ENCODE measurements at regions not wholly inside any gene's neighbourhood (a gene's known extent, or its start where the extent isn't known, plus 50 kb on each side); places are given as distances from the start of the nearest gene placed in this dataset.

DNA sequence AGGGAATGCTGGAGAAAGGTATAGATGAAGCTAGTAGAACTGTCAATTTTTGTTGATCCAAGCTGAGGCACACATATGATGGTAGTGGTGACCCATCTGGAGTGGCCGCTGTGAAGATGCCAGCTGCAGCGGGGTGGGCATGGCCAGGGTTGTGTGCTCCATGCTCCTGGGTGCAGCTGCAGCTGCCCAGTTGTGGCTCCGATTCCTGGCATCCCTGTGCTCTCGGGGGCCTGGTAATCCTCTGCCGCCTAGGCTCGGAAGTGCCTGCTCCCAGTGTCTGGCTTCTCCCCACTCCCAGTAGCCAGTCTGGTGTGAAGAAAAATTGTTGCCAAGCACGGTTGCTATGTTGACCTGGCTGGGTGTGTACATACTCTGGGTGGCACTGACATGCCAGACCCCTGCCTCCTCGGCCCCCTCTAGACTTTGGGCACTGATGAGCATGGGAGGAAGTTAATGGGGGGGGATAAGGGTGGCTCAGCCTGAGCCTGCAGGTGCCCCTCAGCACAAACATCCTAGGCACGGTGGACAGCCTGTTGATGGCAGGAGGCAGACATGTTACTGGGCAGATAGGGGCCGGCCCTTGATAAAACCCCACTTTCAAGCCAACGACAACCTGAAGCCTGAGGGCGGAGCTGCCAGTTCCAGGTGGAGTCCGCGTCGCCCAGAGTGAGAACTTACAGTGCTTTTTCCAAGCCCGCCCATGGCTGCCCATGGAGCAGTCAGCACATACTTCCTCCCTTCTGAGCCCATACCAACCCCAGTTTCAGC, 1400.7 kb downstream of the PCDH9 start:
- no peak overlapping the region for H2BK15ac ChIP-seq (ENCODE audit: low read depth, low read length)
- H3K36me3 ChIP-seq (ENCODE audit: control insufficient read depth, insufficient read depth, low read length) = no peaks in the 10 kb centered on the region
- H4K5ac ChIP-seq (ENCODE audit: low read depth, low read length) = no peak overlapping the region
- no peak for TF ChIP-seq RAD21 (IDR thresholded peaks at IDR 0.05; ENCODE audit: low read length)
- no peak for TF ChIP-seq POLR2A (IDR thresholded peaks at IDR 0.05; ENCODE audit: low read depth, low read length)
- no peak for TF ChIP-seq CEBPB (IDR thresholded peaks at IDR 0.05; ENCODE audit: low read depth, low read length)
- TF ChIP-seq CHD1 (IDR thresholded peaks at IDR 0.05; ENCODE audit: low read depth, low read length) = no peak
- TF ChIP-seq MXI1 (IDR thresholded peaks at IDR 0.05; ENCODE audit: borderline replicate concordance, low read depth, low read length) = no peak
- TF ChIP-seq SMC3 (IDR thresholded peaks at IDR 0.05; ENCODE audit: low read depth, low read length) = no peak
- no peak for TF ChIP-seq MAZ (IDR thresholded peaks at IDR 0.05; ENCODE audit: borderline replicate concordance, low read depth, low read length)
- no peak for TF ChIP-seq USF2 (IDR thresholded peaks at IDR 0.05; ENCODE audit: low read depth, low read length)
- TF ChIP-seq MAFK (IDR thresholded peaks at IDR 0.05; ENCODE audit: low read depth, low read length) = no peak
- no peak for TF ChIP-seq RFX5 (IDR thresholded peaks at IDR 0.05; ENCODE audit: low read depth, low read length)
- no peak for TF ChIP-seq BHLHE40 (IDR thresholded peaks at IDR 0.05; ENCODE audit: low read depth, low read length)
- TF ChIP-seq, protein P1, sequence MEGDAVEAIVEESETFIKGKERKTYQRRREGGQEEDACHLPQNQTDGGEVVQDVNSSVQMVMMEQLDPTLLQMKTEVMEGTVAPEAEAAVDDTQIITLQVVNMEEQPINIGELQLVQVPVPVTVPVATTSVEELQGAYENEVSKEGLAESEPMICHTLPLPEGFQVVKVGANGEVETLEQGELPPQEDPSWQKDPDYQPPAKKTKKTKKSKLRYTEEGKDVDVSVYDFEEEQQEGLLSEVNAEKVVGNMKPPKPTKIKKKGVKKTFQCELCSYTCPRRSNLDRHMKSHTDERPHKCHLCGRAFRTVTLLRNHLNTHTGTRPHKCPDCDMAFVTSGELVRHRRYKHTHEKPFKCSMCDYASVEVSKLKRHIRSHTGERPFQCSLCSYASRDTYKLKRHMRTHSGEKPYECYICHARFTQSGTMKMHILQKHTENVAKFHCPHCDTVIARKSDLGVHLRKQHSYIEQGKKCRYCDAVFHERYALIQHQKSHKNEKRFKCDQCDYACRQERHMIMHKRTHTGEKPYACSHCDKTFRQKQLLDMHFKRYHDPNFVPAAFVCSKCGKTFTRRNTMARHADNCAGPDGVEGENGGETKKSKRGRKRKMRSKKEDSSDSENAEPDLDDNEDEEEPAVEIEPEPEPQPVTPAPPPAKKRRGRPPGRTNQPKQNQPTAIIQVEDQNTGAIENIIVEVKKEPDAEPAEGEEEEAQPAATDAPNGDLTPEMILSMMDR (conservative IDR thresholded peaks at IDR 0.05; ENCODE audit: low read depth, low read length) = no peak
- no peak for TF ChIP-seq NFE2L2 (IDR thresholded peaks at IDR 0.05; ENCODE audit: low read depth, low read length)
- TF ChIP-seq RCOR1 (IDR thresholded peaks at IDR 0.05; ENCODE audit: insufficient replicate concordance, low read length) = no peak
- in situ Hi-C loops (cut with MboI; ENCODE audit: low sequenced_read_pairs) = no loop called here
- no peak overlapping the region for H3K9ac ChIP-seq (ENCODE audit: low read depth, low read length)
- no peak overlapping the region for H3K14ac ChIP-seq (replicated peaks; ENCODE audit: low read depth, low read length)
- DNase-seq (no peak), ATAC-seq (ENCODE audit: low read depth) (no peak)
- H3K4me1 ChIP-seq (ENCODE audit: control insufficient read depth, insufficient read depth, low read length) = no peaks in the 10 kb centered on the region
- intact Hi-C loops (cut with micrococcal nuclease) = no loop called here
- H3K27ac ChIP-seq (ENCODE audit: insufficient read depth, low read length) = no peak overlapping the region
- H2AK5ac ChIP-seq (ENCODE audit: low read depth, low read length) = no peak overlapping the region
- H2AK9ac ChIP-seq (replicated peaks; ENCODE audit: low read depth, low read length, poor library complexity) = no peak overlapping the region
- no peak overlapping the region for H3K4me2 ChIP-seq (ENCODE audit: low read depth, low read length)
- no peak overlapping the region for H2BK20ac ChIP-seq (ENCODE audit: low read depth, low read length)
- H3K79me1 ChIP-seq (ENCODE audit: low read depth in 1 of 2, low read length in 2 of 2) = no peaks in the 10 kb centered on the region
- no peak overlapping the region for H2BK5ac ChIP-seq (ENCODE audit: low read depth, low read length, poor library complexity, severe bottlenecking)
- no peak overlapping the region for H3K4ac ChIP-seq (ENCODE audit: low read depth, low read length)
- BruUV-seq (replicated peaks) = no TSS peak
- H4K91ac ChIP-seq (ENCODE audit: insufficient read depth, low read depth, low read length) = no peak overlapping the region
- no peaks in the 10 kb centered on the region for H3K9me1 ChIP-seq (ENCODE audit: insufficient read depth, low read length)
- no peak overlapping the region for H3K56ac ChIP-seq (ENCODE audit: extremely low read depth, insufficient read depth, low read length)
- H3K9me3 ChIP-seq (ENCODE audit: control insufficient read depth, insufficient read depth, low read length) = no peaks in the 10 kb centered on the region
- dilution Hi-C loops (cut with HindIII; ENCODE audit: low sequenced_read_pairs, unreplicated experiment) = no loop called here
- H2BK120ac ChIP-seq (ENCODE audit: low read depth, low read length) = no peak overlapping the region
- ChIA-PET POLR2A (ENCODE audit: unreplicated experiment) (no interaction called here), CTCF (no interaction called here)
- H3K18ac ChIP-seq (ENCODE audit: low read depth, low read length) = no peak overlapping the region
- H3K23ac ChIP-seq (ENCODE audit: low read depth, low read length) = no peak overlapping the region
- H4K20me1 ChIP-seq (ENCODE audit: insufficient read depth, low read length) = no peaks in the 10 kb centered on the region
- WGBS, 2 experiments (ENCODE audit: extremely low coverage in 2 of 2, insufficient read length in 1 of 2) = 98% methylated on average over 9 of the region's 16 CpGs; no CpG with 5 or more reads in 1 of the 2 experiments
- peak overlapping the region; percentile 33 for H2AFZ ChIP-seq (replicated peaks; ENCODE audit: low read length, poor library complexity)
- H3K27me3 ChIP-seq (ENCODE audit: control insufficient read depth, insufficient read depth, low read length) = no peaks in the 10 kb centered on the region
- H3K4me3 ChIP-seq (ENCODE audit: insufficient read depth, low read depth, low read length) = no peak overlapping the region
- no peak overlapping the region for H4K8ac ChIP-seq (ENCODE audit: low read depth in 2 of 2, low read length in 2 of 2)
